H1 (cell line): ENCODE measurements at regions not wholly inside any gene's neighbourhood (a gene's known extent, or its start where the extent isn't known, plus 50 kb on each side); places are given as distances from the start of the nearest gene placed in this dataset.

ENCODE experiments used
- CTCF ChIA-PET: fragments of 300-600 bp; sonication (Branson Sonifier 250); formaldehyde crosslinking; loops from one replicate; lab custom pipeline; 2021; ENCODE audit not compliant: partially characterized antibody; lab: Charles Lee
- POLR2A ChIA-PET: fragments of 300-600 bp; sonication (Branson Sonifier 250); formaldehyde crosslinking; loops from one replicate; lab custom pipeline; 2021; ENCODE audit warnings: inconsistent platforms; ENCODE audit not compliant: partially characterized antibody; lab: Charles Lee
- DNase-seq, 2 experiments: peaks; one replicate each; pipeline versions ENCODE4 v3.0.0 to v3.0.0-alpha.2; 2010 to 2022; ENCODE audit warnings: low spot score in 2 of 2, low read depth in 1 of 2, mixed read lengths in 1 of 2
- FAIRE-seq: peaks from 2 replicates; lab custom pipeline; 2011; peaks lifted over from hg19 to GRCh38; lab: Jason Lieb, UNC
- H2AFZ ChIP-seq: 2 replicates; pipeline ENCODE4 v1.8.1; 2012; ENCODE audit warnings: low read length, inconsistent platforms
- H2AK5ac ChIP-seq: 2 replicates; pipeline ENCODE4 v1.6.1; 2013; ENCODE audit warnings: low read depth, low read length
- H2BK120ac ChIP-seq: replicated peaks from 2 replicates; pipeline ENCODE3; 2013; ENCODE audit warnings: low read depth, low read length, inconsistent platforms
- H2BK12ac ChIP-seq: 2 replicates; pipeline ENCODE4 v1.6.1; 2013; ENCODE audit warnings: low read depth, low read length
- H2BK15ac ChIP-seq: 2 replicates; pipeline ENCODE4 v1.6.1; 2013; ENCODE audit warnings: low read length
- H2BK20ac ChIP-seq: 2 replicates; pipeline ENCODE4 v1.6.1; 2013; ENCODE audit warnings: low read length
- H2BK5ac ChIP-seq: 2 replicates; pipeline ENCODE4 v1.6.1; 2013; ENCODE audit warnings: low read depth, low read length
- H3K14ac ChIP-seq: 2 replicates; pipeline ENCODE4 v1.6.1; 2013; ENCODE audit warnings: inconsistent platforms; ENCODE audit not compliant: insufficient read length
- H3K18ac ChIP-seq: 2 replicates; pipeline ENCODE4 v1.6.1; 2013; ENCODE audit warnings: low read length; ENCODE audit errors: extremely low read depth
- H3K23ac ChIP-seq: 2 replicates; pipeline ENCODE4 v1.6.1; 2013; ENCODE audit warnings: inconsistent platforms; ENCODE audit not compliant: insufficient read length
- H3K23me2 ChIP-seq: 2 replicates; pipeline ENCODE4 v1.6.1; 2013; ENCODE audit warnings: low read depth, low read length
- H3K27ac ChIP-seq: 2 replicates; pipeline ENCODE4 v1.6.1; 2011; ENCODE audit warnings: low read depth, low read length, inconsistent platforms
- H3K27me3 ChIP-seq, 4 experiments: replicated peaks in 1 of 4; 1 replicate in 1 of 4; 2 replicates in 3 of 4; pipeline versions ENCODE4 v1.6.1 to v1.8.1; 2011 to 2013; ENCODE audit warnings: low read length in 3 of 4, mild to moderate bottlenecking in 3 of 4, inconsistent platforms in 2 of 4, mixed read lengths in 2 of 4, moderate library complexity in 1 of 4; ENCODE audit not compliant: control insufficient read depth in 3 of 4, insufficient read depth in 3 of 4; ENCODE audit errors: extremely low read depth in 1 of 4
- H3K36me3 ChIP-seq, 4 experiments: 2 replicates each; pipeline versions ENCODE4 v1.6.1 to v1.8.1; 2011 to 2013; ENCODE audit warnings: mild to moderate bottlenecking in 4 of 4, low read length in 3 of 4, moderate library complexity in 2 of 4, control low read depth in 1 of 4, inconsistent platforms in 1 of 4; ENCODE audit not compliant: insufficient read depth in 4 of 4, control insufficient read depth in 2 of 4
- H3K4ac ChIP-seq: replicated peaks from 2 replicates; pipeline ENCODE3; 2013; ENCODE audit warnings: low read length, low read depth, mixed read lengths, inconsistent platforms; ENCODE audit not compliant: insufficient read length
- H3K4me1 ChIP-seq, 4 experiments: replicated peaks in 1 of 4; 1 replicate in 1 of 4; 2 replicates in 3 of 4; pipeline versions ENCODE4 v1.6.1 to v1.8.1; 2011 to 2013; ENCODE audit warnings: low read length in 3 of 4, inconsistent platforms in 2 of 4, mixed read lengths in 1 of 4; ENCODE audit not compliant: insufficient read depth in 4 of 4, control insufficient read depth in 3 of 4
- H3K4me2 ChIP-seq, 2 experiments: 2 replicates each; pipeline versions ENCODE4 v1.6.1 to v1.8.1; 2011 to 2013; ENCODE audit warnings: low read depth in 2 of 2, low read length in 2 of 2, control low read depth in 1 of 2, inconsistent platforms in 1 of 2, mild to moderate bottlenecking in 1 of 2; ENCODE audit not compliant: insufficient read depth in 1 of 2
- H3K4me3 ChIP-seq, 4 experiments: fragments of 200-600, 300-600 bp in 1 of 4; sonication (generic), shearing (Covaris generic), sonication (Bioruptor Twin) in 1 of 4; 2 replicates each; pipeline versions ENCODE4 v1.5.1 to v1.8.1; 2011 to 2016; ENCODE audit warnings: low read length in 4 of 4, low read depth in 3 of 4, control low read depth in 2 of 4, inconsistent platforms in 2 of 4, mild to moderate bottlenecking in 2 of 4, mixed read lengths in 1 of 4, moderate library complexity in 1 of 4; ENCODE audit not compliant: insufficient read depth in 2 of 4; ENCODE audit errors: extremely low read depth in 1 of 4
- H3K56ac ChIP-seq: replicated peaks from 2 replicates; pipeline ENCODE3; 2013; ENCODE audit warnings: low read depth, mild to moderate bottlenecking, mixed read lengths, low read length, inconsistent platforms; ENCODE audit not compliant: insufficient read length
- H3K79me1 ChIP-seq: 2 replicates; pipeline ENCODE4 v1.6.1; 2013; ENCODE audit warnings: low read depth, low read length, control low read depth
- H3K79me2 ChIP-seq, 2 experiments: 2 replicates each; pipeline versions ENCODE4 v1.6.1 to v1.8.1; 2012 to 2013; ENCODE audit warnings: low read length in 2 of 2, mild to moderate bottlenecking in 2 of 2, inconsistent platforms in 1 of 2; ENCODE audit not compliant: insufficient read depth in 2 of 2, control insufficient read depth in 1 of 2
- H3K9ac ChIP-seq, 4 experiments: replicated peaks in 1 of 4; 1 replicate in 1 of 4; 2 replicates in 3 of 4; pipeline versions ENCODE4 v1.6.1 to v1.8.1; 2011 to 2013; ENCODE audit warnings: low read depth in 3 of 4, low read length in 3 of 4, control low read depth in 2 of 4, mild to moderate bottlenecking in 2 of 4, moderate library complexity in 2 of 4, inconsistent platforms in 1 of 4; ENCODE audit errors: extremely low read depth in 1 of 4
- H3K9me3 ChIP-seq, 2 experiments: 2 replicates each; pipeline versions ENCODE4 v1.6.1 to v1.8.1; 2012 to 2013; ENCODE audit warnings: mild to moderate bottlenecking in 2 of 2, moderate library complexity in 2 of 2, control low read depth in 1 of 2, inconsistent platforms in 1 of 2, low read depth in 1 of 2, low read length in 1 of 2, mixed read lengths in 1 of 2; ENCODE audit not compliant: insufficient read depth in 2 of 2
- H4K20me1 ChIP-seq, 2 experiments: replicated peaks in 1 of 2; 2 replicates each; pipeline versions ENCODE3 to v1.8.1; 2011 to 2013; ENCODE audit warnings: inconsistent platforms in 2 of 2, low read length in 2 of 2, mild to moderate bottlenecking in 1 of 2; ENCODE audit not compliant: insufficient read depth in 2 of 2, control insufficient read depth in 1 of 2
- H4K5ac ChIP-seq: 2 replicates; pipeline ENCODE4 v1.6.1; 2013; ENCODE audit warnings: low read length, low read depth, mixed read lengths, inconsistent platforms; ENCODE audit not compliant: insufficient read length
- H4K8ac ChIP-seq: 2 replicates; pipeline ENCODE4 v1.8.0; 2013; ENCODE audit warnings: mild to moderate bottlenecking, moderate library complexity, low read length, inconsistent platforms; ENCODE audit not compliant: insufficient read depth; ENCODE audit errors: extremely low read depth
- H4K91ac ChIP-seq: replicated peaks from 2 replicates; pipeline ENCODE3; 2013; ENCODE audit warnings: low read length, mixed read lengths, inconsistent platforms; ENCODE audit not compliant: insufficient read length
- ASH2L ChIP-seq: fragments of 200-600, 300-600 bp; sonication (generic); IDR thresholded peaks from one replicate; pipeline ENCODE4 v1.7.1; 2017; ENCODE audit warnings: low read length
- BACH1 ChIP-seq: IDR thresholded peaks from 2 replicates; pipeline ENCODE4 v1.6.1; 2012; ENCODE audit warnings: low read length, improper control_type of control experiment
- CBX5 ChIP-seq: fragments of 300-800, 300-1000 bp; sonication (generic); IDR thresholded peaks from 2 replicates; pipeline ENCODE4 v1.7.1; 2016; ENCODE audit warnings: antibody characterized with exemption, low read length, low read depth
- CHD2 ChIP-seq: IDR thresholded peaks from 2 replicates; pipeline ENCODE4 v1.6.1; 2012; ENCODE audit warnings: low read length, improper control_type of control experiment
- FOSL1 ChIP-seq: IDR thresholded peaks from 2 replicates; pipeline ENCODE4 v1.6.1; 2011; ENCODE audit warnings: mild to moderate bottlenecking, low read depth, low read length, moderate library complexity; ENCODE audit not compliant: insufficient read depth
- NRF1 ChIP-seq: IDR thresholded peaks from 2 replicates; pipeline ENCODE4 v1.6.1; 2011; ENCODE audit warnings: mild to moderate bottlenecking, low read depth, low read length, improper control_type of control experiment
- SIRT6 ChIP-seq: IDR thresholded peaks from one replicate; pipeline ENCODE4 v1.7.1; 2012; ENCODE audit warnings: low read length, inconsistent platforms
- TAF1 ChIP-seq: IDR thresholded peaks from 2 replicates; pipeline ENCODE4 v1.6.1; 2011; ENCODE audit warnings: mild to moderate bottlenecking, low read depth, low read length
- TEAD4 ChIP-seq: IDR thresholded peaks from 2 replicates; pipeline ENCODE4 v1.6.1; 2012; ENCODE audit warnings: low read depth, low read length, inconsistent platforms, mixed read lengths
- WGBS, 2 experiments: shearing (Covaris generic) in 1 of 2; methylation state at CpG; one replicate each; pipeline versions ENCODE4 v1.1.6 to v1.1.7; 2013 to 2015; ENCODE audit warnings: low lambda C conversion rate in 2 of 2, mixed read lengths in 2 of 2, inconsistent platforms in 1 of 2, low coverage in 1 of 2, missing lambda C conversion rate in 1 of 2; ENCODE audit not compliant: insufficient replicate concordance in 2 of 2, insufficient coverage in 1 of 2, insufficient read length in 1 of 2; ENCODE audit errors: extremely low coverage in 1 of 2, missing lambda C conversion rate in 1 of 2; 5-methylcytosine and 5-hydroxymethylcytosine counted together

DNA sequence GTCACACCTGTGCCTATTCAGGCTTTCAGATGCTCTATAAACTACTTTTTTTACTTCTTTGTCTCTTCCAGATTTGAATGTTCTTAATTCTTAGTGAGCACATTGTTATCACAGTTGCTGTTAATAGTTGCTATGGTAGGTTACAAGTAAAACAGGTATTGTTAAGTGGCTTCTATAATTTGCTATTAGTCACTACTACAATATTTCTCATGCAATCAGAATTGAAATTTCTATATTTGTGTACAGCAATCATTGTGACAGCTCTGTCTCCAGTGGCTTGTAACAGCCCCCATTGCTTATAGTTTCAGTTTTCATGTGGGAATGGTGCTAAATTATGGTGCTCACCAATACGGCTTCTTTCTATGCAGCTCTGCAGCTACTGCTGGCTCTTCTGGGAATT is 318.4 kb upstream of the GOLIM4 start:
- no peak for DNase-seq
- WGBS, 2 experiments, result 89% methylated on average over 1 of the region's 1 CpG; no CpG with 5 or more reads in 1 of the 2 experiments
- Histone ChIP-seq H4K5ac (no peak overlapping the region), H2AK5ac (no peak overlapping the region), H2BK15ac (no peak overlapping the region), H2AFZ (no peak overlapping the region), H3K4me2 (no peak overlapping the region), H2BK20ac (no peak overlapping the region), H3K23me2 (no peaks in the 10 kb centered on the region), H3K79me2 (no peaks in the 10 kb centered on the region), H3K79me1 (no peaks in the 10 kb centered on the region), H3K4ac (no peak overlapping the region), H3K4me1 (peaks cover 0 to 3% (median 2%) of the 10 kb centered on the region in 4 experiments; a peak in 2 of 7 replicates), H3K18ac (no peak overlapping the region), H3K4me3 (no peak overlapping the region), H3K9ac (no peak overlapping the region), H4K91ac (no peak overlapping the region), H3K27me3 (no peaks in the 10 kb centered on the region), H3K56ac (no peak overlapping the region), H2BK120ac (no peak overlapping the region), H4K8ac (no peak overlapping the region), H2BK12ac (no peak overlapping the region), H3K14ac (no peak overlapping the region), H2BK5ac (no peak overlapping the region), H3K9me3 (no peaks in the 10 kb centered on the region), H3K23ac (no peak overlapping the region), H4K20me1 (no peaks in the 10 kb centered on the region), H3K36me3 (no peaks in the 10 kb centered on the region), H3K27ac (no peak overlapping the region)
- FAIRE-seq, result no peak
- CTCF ChIA-PET, result no interaction called here
- POLR2A ChIA-PET, result no interaction called here
- TF ChIP-seq CBX5 (no peak), CHD2 (no peak), TAF1 (no peak), TEAD4 (no peak), NRF1 (no peak), SIRT6 (no peak), BACH1 (no peak), ASH2L (no peak), FOSL1 (no peak)
